ENCODE measurements at regions not wholly inside any gene's neighbourhood (a gene's known extent, or its start where the extent isn't known, plus 50 kb on each side); places are given as distances from the start of the nearest gene placed in this dataset.

GRCh38 chr11:41950470-41951143 lies 491.2 kb upstream of the LRRC4C start:
- TF ChIP-seq CTCF (IDR thresholded peaks at IDR 0.05): no peak
- no peaks in the 10 kb centered on the region for H3K4me1 Mint-ChIP-seq (ENCODE audit: low read depth)
- POLR2A ChIA-PET: no interaction called here

GRCh38 chr11:41954034-41954433 lies 494.6 kb upstream of the LRRC4C start:
- Mint-ChIP-seq H3K9me3 (peaks cover 23% of the 10 kb centered on the region), H3K4me3 (no peak overlapping the region)
- CTCF ChIA-PET: no interaction called here

More at GRCh38 chr11:41950470-41951143, 491.2 kb upstream of the LRRC4C start:
- CTCF ChIA-PET: no interaction called here
- intact Hi-C loops (cut with micrococcal nuclease): no loop called here
- no peaks in the 10 kb centered on the region for H3K36me3 Mint-ChIP-seq (ENCODE audit: low read depth)
- peaks cover 18% of the 10 kb centered on the region for H3K9me3 Mint-ChIP-seq
- no peak for ATAC-seq
- DNase-seq: no peak
- no peak overlapping the region for H3K27ac Mint-ChIP-seq
- H3K4me3 Mint-ChIP-seq: no peak overlapping the region
- H3K27me3 Mint-ChIP-seq: no peaks in the 10 kb centered on the region

GRCh38 chr11:41955066-41955465 lies 495.6 kb upstream of the LRRC4C start:
- CTCF ChIA-PET: no interaction called here
- DNase-seq (no peak), ATAC-seq (no peak)
- no peak for TF ChIP-seq CTCF (IDR thresholded peaks at IDR 0.05)
- Mint-ChIP-seq H3K4me1 (ENCODE audit: low read depth) (no peaks in the 10 kb centered on the region), H3K27ac (no peak overlapping the region), H3K4me3 (no peak overlapping the region), H3K27me3 (no peaks in the 10 kb centered on the region), H3K9me3 (peaks cover 18% of the 10 kb centered on the region), H3K36me3 (ENCODE audit: low read depth) (no peaks in the 10 kb centered on the region)
- POLR2A ChIA-PET: no interaction called here
- intact Hi-C loops (cut with micrococcal nuclease): no loop called here

More at GRCh38 chr11:41954034-41954433, 494.6 kb upstream of the LRRC4C start:
- H3K27me3 Mint-ChIP-seq: no peaks in the 10 kb centered on the region
- no peak for TF ChIP-seq CTCF (IDR thresholded peaks at IDR 0.05)
- H3K27ac Mint-ChIP-seq: no peak overlapping the region
- H3K36me3 Mint-ChIP-seq (ENCODE audit: low read depth): no peaks in the 10 kb centered on the region
- no peak for ATAC-seq
- DNase-seq: no peak
- POLR2A ChIA-PET: no interaction called here
- intact Hi-C loops (cut with micrococcal nuclease): no loop called here
- H3K4me1 Mint-ChIP-seq (ENCODE audit: low read depth): no peaks in the 10 kb centered on the region

GRCh38 chr11:41955635-41956400 lies 496.4 kb upstream of the LRRC4C start:
- H3K36me3 Mint-ChIP-seq (ENCODE audit: low read depth): no peaks in the 10 kb centered on the region
- TF ChIP-seq CTCF (IDR thresholded peaks at IDR 0.05): no peak

GRCh38 chr11:41963406-41963805 lies 504.0 kb upstream of the LRRC4C start:
- intact Hi-C loops (cut with micrococcal nuclease): no loop called here
- Mint-ChIP-seq H3K4me1 (ENCODE audit: low read depth) (no peaks in the 10 kb centered on the region), H3K27ac (no peak overlapping the region), H3K27me3 (no peaks in the 10 kb centered on the region), H3K4me3 (no peak overlapping the region), H3K36me3 (ENCODE audit: low read depth) (no peaks in the 10 kb centered on the region), H3K9me3 (peaks cover 9% of the 10 kb centered on the region)
- ATAC-seq (no peak), DNase-seq (no peak)
- ChIA-PET CTCF (no interaction called here), POLR2A (no interaction called here)
- TF ChIP-seq CTCF (IDR thresholded peaks at IDR 0.05): no peak

More at GRCh38 chr11:41955635-41956400, 496.4 kb upstream of the LRRC4C start:
- ChIA-PET POLR2A (no interaction called here), CTCF (no interaction called here)
- ATAC-seq (no peak), DNase-seq (no peak)
- H3K4me3 Mint-ChIP-seq: no peak overlapping the region
- intact Hi-C loops (cut with micrococcal nuclease): no loop called here
- H3K27me3 Mint-ChIP-seq: no peaks in the 10 kb centered on the region
- no peaks in the 10 kb centered on the region for H3K4me1 Mint-ChIP-seq (ENCODE audit: low read depth)
- H3K9me3 Mint-ChIP-seq: peaks cover 18% of the 10 kb centered on the region
- no peak overlapping the region for H3K27ac Mint-ChIP-seq

Data from activated CD8-positive, alpha-beta T cell treated with anti-CD3 and anti-CD28 coated beads for 36 hours (primary cell).